COLO829 (cell line): ENCODE measurements at regions not wholly inside any gene's neighbourhood (a gene's known extent, or its start where the extent isn't known, plus 50 kb on each side); places are given as distances from the start of the nearest gene placed in this dataset.

Experiments used
- DNase-seq: peaks from one replicate; pipeline ENCODE4 v3.0.0; 2012; ENCODE audit warnings: low spot score

- no peak for DNase-seq
These were observed 128.9 kb upstream of the TP63 start for GRCh38 chr3:189502256-189502655.

- DNase-seq, result no peak
These were observed 128.4 kb upstream of the TP63 start for GRCh38 chr3:189502676-189503257.

- no peak for DNase-seq
These were observed 123.3 kb upstream of the TP63 start for GRCh38 chr3:189507856-189508255.

- DNase-seq, result no peak
These were observed 122.2 kb upstream of the TP63 start for GRCh38 chr3:189508784-189509501.

- no peak for DNase-seq
These were observed 119.2 kb upstream of the TP63 start for GRCh38 chr3:189512039-189512438.

- DNase-seq, result no peak
These were observed 118.4 kb upstream of the TP63 start for GRCh38 chr3:189512821-189513220.

GRCh38 chr3:189513281-189514117, 117.7 kb upstream of the TP63 start:
- DNase-seq, result no peak

GRCh38 chr3:189516039-189516438, 115.2 kb upstream of the TP63 start:
- no peak for DNase-seq

GRCh38 chr3:189517981-189518380, 113.2 kb upstream of the TP63 start:
- DNase-seq, result no peak

- DNase-seq, result no peak
These were observed 111.7 kb upstream of the TP63 start for GRCh38 chr3:189519458-189519857.

- DNase-seq, result no peak
These were observed 101.7 kb upstream of the TP63 start for GRCh38 chr3:189529468-189529867.

- DNase-seq, result no peak
These were observed 101.2 kb upstream of the TP63 start for GRCh38 chr3:189529889-189530471.

GRCh38 chr3:189530822-189531221, 100.4 kb upstream of the TP63 start:
- no peak for DNase-seq

- DNase-seq, result peak; percentile 56
These were observed 99.9 kb upstream of the TP63 start for GRCh38 chr3:189531271-189531670.

- DNase-seq, result no peak
These were observed 96.7 kb upstream of the TP63 start for GRCh38 chr3:189534531-189534930.

GRCh38 chr3:189537135-189537534, 94.1 kb upstream of the TP63 start:
- no peak for DNase-seq

- no peak for DNase-seq
These were observed 83.7 kb upstream of the TP63 start for GRCh38 chr3:189547448-189547847.

GRCh38 chr3:189548053-189548452, 83.1 kb upstream of the TP63 start:
- DNase-seq, result no peak

- no peak for DNase-seq
These were observed 80.2 kb upstream of the TP63 start for GRCh38 chr3:189551007-189551406.

- DNase-seq, result no peak
These were observed 76.2 kb upstream of the TP63 start for GRCh38 chr3:189554868-189555557.

- DNase-seq, result no peak
These were observed 75.7 kb upstream of the TP63 start for GRCh38 chr3:189555558-189555881.

GRCh38 chr3:189557824-189558223, 73.4 kb upstream of the TP63 start:
- DNase-seq, result no peak
